Breast epithelium (tissue), 4 donors: ENCODE measurements at regions not wholly inside any gene's neighbourhood (a gene's known extent, or its start where the extent isn't known, plus 50 kb on each side); places are given as distances from the start of the nearest gene placed in this dataset.

Source experiments
- DNase-seq, 2 donors: peaks; one replicate each; pipeline ENCODE4 v3.0.0-alpha.2; 2019; ENCODE audit warnings: low spot score in 2 of 2
- H3K27ac ChIP-seq, 2 donors: fragments of 200-600 bp; sonication (generic) in 1 of 2; one replicate each; pipeline ENCODE4 v1.5.1; 2016 to 2019; ENCODE audit warnings: mild to moderate bottlenecking in 1 of 2
- H3K27me3 ChIP-seq, 2 donors: fragments of 200-600 bp; sonication (generic) in 1 of 2; one replicate each; pipeline versions ENCODE4 v1.5.1 to v1.6.0; 2017 to 2019; ENCODE audit warnings: control low read depth in 1 of 2, mild to moderate bottlenecking in 1 of 2
- H3K36me3 ChIP-seq: fragments of 200-600 bp; one replicate; pipeline ENCODE4 v1.5.1; 2019
- H3K4me1 ChIP-seq, 2 donors: fragments of 200-600 bp; sonication (generic); one replicate each; pipeline ENCODE4 v1.5.1; 2016 to 2019; ENCODE audit warnings: control low read depth in 1 of 2
- H3K4me3 ChIP-seq, 3 donors: fragments of 200-600 bp; sonication (generic); 1 replicate in 2 of 3; 2 replicates in 1 of 3; pipeline ENCODE4 v1.5.1; 2016 to 2019; ENCODE audit warnings: mild to moderate bottlenecking in 3 of 3, moderate library complexity in 2 of 3
- H3K9me3 ChIP-seq, 2 donors: fragments of 200-600 bp; sonication (generic) in 1 of 2; one replicate each; pipeline ENCODE4 v1.5.1; 2016 to 2019; ENCODE audit warnings: control low read depth in 1 of 2
- CTCF ChIP-seq, 3 donors: fragments of 450-650 bp; IDR thresholded peaks; one replicate each; pipeline ENCODE4 v1.5.1; 2016 to 2017; ENCODE audit warnings: antibody characterized with exemption in 3 of 3, mild to moderate bottlenecking in 3 of 3, moderate library complexity in 3 of 3
- POLR2A ChIP-seq: fragments of 450-650 bp; IDR thresholded peaks from one replicate; pipeline ENCODE4 v1.6.1; 2016; ENCODE audit warnings: antibody characterized with exemption, mild to moderate bottlenecking, moderate library complexity
- POLR2AphosphoS5 ChIP-seq, 3 donors: sonication (generic); formaldehyde crosslinking; IDR thresholded peaks; one replicate each; pipeline ENCODE4 v1.6.1; 2017; ENCODE audit warnings: antibody characterized with exemption in 3 of 3
- intact Hi-C: fragments of 100-400 bp; cut with DNase I; formaldehyde crosslinking; loops from one replicate; pipeline ENCODE4 v1.15.1; 2023; ENCODE audit warnings: low total_unique reads

- intact Hi-C loops = no loop called here
- no peak overlapping the region for H3K27ac ChIP-seq
- H3K4me3 ChIP-seq = no peak overlapping the region
- TF ChIP-seq CTCF (IDR thresholded peaks at IDR 0.05) (no peak), POLR2AphosphoS5 (IDR thresholded peaks at IDR 0.05) (no peak), POLR2A (no peak)
- H3K27me3 ChIP-seq = no peaks in the 10 kb centered on the region
- no peaks in the 10 kb centered on the region for H3K9me3 ChIP-seq
- DNase-seq = no peak
- no peaks in the 10 kb centered on the region for H3K4me1 ChIP-seq
- H3K36me3 ChIP-seq = no peaks in the 10 kb centered on the region
These were observed 64.5 kb upstream of the KCNK1 start for GRCh38 chr1:233549404-233549803.

- H3K9me3 ChIP-seq = no peaks in the 10 kb centered on the region
- H3K27me3 ChIP-seq = no peaks in the 10 kb centered on the region
- H3K4me3 ChIP-seq = no peak overlapping the region
- H3K27ac ChIP-seq = no peak overlapping the region
- H3K36me3 ChIP-seq = no peaks in the 10 kb centered on the region
- no peak for DNase-seq
- H3K4me1 ChIP-seq = no peaks in the 10 kb centered on the region
- no peak for TF ChIP-seq CTCF (IDR thresholded peaks at IDR 0.05)
- TF ChIP-seq POLR2A = no peak
- TF ChIP-seq POLR2AphosphoS5 (IDR thresholded peaks at IDR 0.05) = no peak
- intact Hi-C loops = no loop called here
These were observed 64.0 kb upstream of the KCNK1 start for GRCh38 chr1:233549917-233550316.

GRCh38 chr1:233554037-233554436 lies 59.9 kb upstream of the KCNK1 start:
- Histone ChIP-seq H3K36me3 (no peaks in the 10 kb centered on the region), H3K27ac (no peak overlapping the region), H3K9me3 (no peaks in the 10 kb centered on the region), H3K27me3 (no peaks in the 10 kb centered on the region), H3K4me1 (no peaks in the 10 kb centered on the region), H3K4me3 (no peak overlapping the region)
- intact Hi-C loops = no loop called here
- DNase-seq = no peak
- TF ChIP-seq CTCF (IDR thresholded peaks at IDR 0.05) (no peak), POLR2A (no peak), POLR2AphosphoS5 (IDR thresholded peaks at IDR 0.05) (no peak)

GRCh38 chr1:233561708-233562426 lies 52.0 kb upstream of the KCNK1 start:
- intact Hi-C loops = no loop called here
- Histone ChIP-seq H3K4me1 (no peaks in the 10 kb centered on the region), H3K4me3 (no peak overlapping the region), H3K9me3 (peaks cover 14 to 26% of the 10 kb centered on the region in 2 donors), H3K27ac (no peak overlapping the region), H3K36me3 (no peaks in the 10 kb centered on the region), H3K27me3 (no peaks in the 10 kb centered on the region)
- no peak for TF ChIP-seq CTCF (IDR thresholded peaks at IDR 0.05)
- TF ChIP-seq POLR2A = no peak
- no peak for TF ChIP-seq POLR2AphosphoS5 (IDR thresholded peaks at IDR 0.05)
- DNase-seq = no peak
